ENCODE measurements at regions not wholly inside any gene's neighbourhood (a gene's known extent, or its start where the extent isn't known, plus 50 kb on each side); places are given as distances from the start of the nearest gene placed in this dataset.

GRCh38 chr7:68125168-68125567, 1128.5 kb downstream of the TYW1 start:
- peaks cover 1 to 3% of the 10 kb centered on the region in 2 donors for H3K9me3 ChIP-seq (ENCODE audit: control insufficient read depth in 1 of 2, low read length in 2 of 2)
- no peak overlapping the region for H3K9ac ChIP-seq (ENCODE audit: low read depth in 1 of 2, low read length in 2 of 2)
- no peaks in the 10 kb centered on the region for H3K27me3 ChIP-seq (ENCODE audit: control insufficient read depth in 1 of 2, insufficient read depth in 2 of 2, low read length in 2 of 2)
- H3K36me3 ChIP-seq (ENCODE audit: control insufficient read depth in 1 of 2, insufficient read depth in 2 of 2, low read length in 2 of 2), result no peaks in the 10 kb centered on the region
- H3K4me1 ChIP-seq (ENCODE audit: control insufficient read depth in 1 of 2, insufficient read depth in 2 of 2, low read length in 2 of 2), result no peaks in the 10 kb centered on the region
- H3K4me3 ChIP-seq (ENCODE audit: low read depth in 1 of 2, low read length in 2 of 2), result no peak overlapping the region
- no peak overlapping the region for H3K27ac ChIP-seq (ENCODE audit: low read depth, low read length)

- no peaks in the 10 kb centered on the region for H3K9me3 ChIP-seq (ENCODE audit: control insufficient read depth in 1 of 2, low read length in 2 of 2)
Observed at GRCh38 chr7:68133045-68133444, 1136.4 kb downstream of the TYW1 start.

GRCh38 chr7:68143345-68143744, 1146.7 kb downstream of the TYW1 start:
- H3K27ac ChIP-seq (ENCODE audit: low read depth, low read length), result no peak overlapping the region
- H3K4me3 ChIP-seq (ENCODE audit: low read depth in 1 of 2, low read length in 2 of 2), result no peak overlapping the region

More at GRCh38 chr7:68133045-68133444, 1136.4 kb downstream of the TYW1 start:
- no peaks in the 10 kb centered on the region for H3K36me3 ChIP-seq (ENCODE audit: control insufficient read depth in 1 of 2, insufficient read depth in 2 of 2, low read length in 2 of 2)
- no peak overlapping the region for H3K27ac ChIP-seq (ENCODE audit: low read depth, low read length)
- H3K27me3 ChIP-seq (ENCODE audit: control insufficient read depth in 1 of 2, insufficient read depth in 2 of 2, low read length in 2 of 2), result no peaks in the 10 kb centered on the region
- no peaks in the 10 kb centered on the region for H3K4me1 ChIP-seq (ENCODE audit: control insufficient read depth in 1 of 2, insufficient read depth in 2 of 2, low read length in 2 of 2)
- H3K4me3 ChIP-seq (ENCODE audit: low read depth in 1 of 2, low read length in 2 of 2), result no peak overlapping the region
- H3K9ac ChIP-seq (ENCODE audit: low read depth in 1 of 2, low read length in 2 of 2), result no peak overlapping the region

GRCh38 chr7:68146983-68147382, 1150.3 kb downstream of the TYW1 start:
- Histone ChIP-seq H3K27me3 (ENCODE audit: control insufficient read depth in 1 of 2, insufficient read depth in 2 of 2, low read length in 2 of 2) (no peaks in the 10 kb centered on the region), H3K36me3 (ENCODE audit: control insufficient read depth in 1 of 2, insufficient read depth in 2 of 2, low read length in 2 of 2) (no peaks in the 10 kb centered on the region), H3K9me3 (ENCODE audit: control insufficient read depth in 1 of 2, low read length in 2 of 2) (no peaks in the 10 kb centered on the region), H3K9ac (ENCODE audit: low read depth in 1 of 2, low read length in 2 of 2) (no peak overlapping the region), H3K4me1 (ENCODE audit: control insufficient read depth in 1 of 2, insufficient read depth in 2 of 2, low read length in 2 of 2) (no peaks in the 10 kb centered on the region), H3K27ac (ENCODE audit: low read depth, low read length) (no peak overlapping the region), H3K4me3 (ENCODE audit: low read depth in 1 of 2, low read length in 2 of 2) (no peak overlapping the region)

More at GRCh38 chr7:68143345-68143744, 1146.7 kb downstream of the TYW1 start:
- no peaks in the 10 kb centered on the region for H3K27me3 ChIP-seq (ENCODE audit: control insufficient read depth in 1 of 2, insufficient read depth in 2 of 2, low read length in 2 of 2)
- no peak overlapping the region for H3K9ac ChIP-seq (ENCODE audit: low read depth in 1 of 2, low read length in 2 of 2)
- peaks cover 0 to 2% of the 10 kb centered on the region in 2 donors for H3K9me3 ChIP-seq (ENCODE audit: control insufficient read depth in 1 of 2, low read length in 2 of 2)
- H3K4me1 ChIP-seq (ENCODE audit: control insufficient read depth in 1 of 2, insufficient read depth in 2 of 2, low read length in 2 of 2), result no peaks in the 10 kb centered on the region
- no peaks in the 10 kb centered on the region for H3K36me3 ChIP-seq (ENCODE audit: control insufficient read depth in 1 of 2, insufficient read depth in 2 of 2, low read length in 2 of 2)

- Histone ChIP-seq H3K4me3 (ENCODE audit: low read depth in 1 of 2, low read length in 2 of 2) (no peak overlapping the region), H3K27ac (ENCODE audit: low read depth, low read length) (no peak overlapping the region), H3K27me3 (ENCODE audit: control insufficient read depth in 1 of 2, insufficient read depth in 2 of 2, low read length in 2 of 2) (no peaks in the 10 kb centered on the region), H3K9ac (ENCODE audit: low read depth in 1 of 2, low read length in 2 of 2) (no peak overlapping the region), H3K9me3 (ENCODE audit: control insufficient read depth in 1 of 2, low read length in 2 of 2) (no peaks in the 10 kb centered on the region), H3K4me1 (ENCODE audit: control insufficient read depth in 1 of 2, insufficient read depth in 2 of 2, low read length in 2 of 2) (no peaks in the 10 kb centered on the region), H3K36me3 (ENCODE audit: control insufficient read depth in 1 of 2, insufficient read depth in 2 of 2, low read length in 2 of 2) (no peaks in the 10 kb centered on the region)
Observed at GRCh38 chr7:68147614-68148238, 1151.1 kb downstream of the TYW1 start.

GRCh38 chr7:68148440-68148839, 1151.8 kb downstream of the TYW1 start:
- no peak overlapping the region for H3K4me3 ChIP-seq (ENCODE audit: low read depth in 1 of 2, low read length in 2 of 2)
- H3K36me3 ChIP-seq (ENCODE audit: control insufficient read depth in 1 of 2, insufficient read depth in 2 of 2, low read length in 2 of 2), result no peaks in the 10 kb centered on the region
- H3K9ac ChIP-seq (ENCODE audit: low read depth in 1 of 2, low read length in 2 of 2), result no peak overlapping the region
- H3K27ac ChIP-seq (ENCODE audit: low read depth, low read length), result no peak overlapping the region
- H3K27me3 ChIP-seq (ENCODE audit: control insufficient read depth in 1 of 2, insufficient read depth in 2 of 2, low read length in 2 of 2), result no peaks in the 10 kb centered on the region
- H3K4me1 ChIP-seq (ENCODE audit: control insufficient read depth in 1 of 2, insufficient read depth in 2 of 2, low read length in 2 of 2), result no peaks in the 10 kb centered on the region
- H3K9me3 ChIP-seq (ENCODE audit: control insufficient read depth in 1 of 2, low read length in 2 of 2), result no peaks in the 10 kb centered on the region

- Histone ChIP-seq H3K36me3 (ENCODE audit: control insufficient read depth in 1 of 2, insufficient read depth in 2 of 2, low read length in 2 of 2) (no peaks in the 10 kb centered on the region), H3K9me3 (ENCODE audit: control insufficient read depth in 1 of 2, low read length in 2 of 2) (no peaks in the 10 kb centered on the region), H3K4me1 (ENCODE audit: control insufficient read depth in 1 of 2, insufficient read depth in 2 of 2, low read length in 2 of 2) (no peaks in the 10 kb centered on the region), H3K9ac (ENCODE audit: low read depth in 1 of 2, low read length in 2 of 2) (no peak overlapping the region), H3K27ac (ENCODE audit: low read depth, low read length) (no peak overlapping the region), H3K27me3 (ENCODE audit: control insufficient read depth in 1 of 2, insufficient read depth in 2 of 2, low read length in 2 of 2) (no peaks in the 10 kb centered on the region), H3K4me3 (ENCODE audit: low read depth in 1 of 2, low read length in 2 of 2) (no peak overlapping the region)
Observed at GRCh38 chr7:68152205-68152604, 1155.6 kb downstream of the TYW1 start.

GRCh38 chr7:68155676-68156075, 1159.0 kb downstream of the TYW1 start:
- H3K4me3 ChIP-seq (ENCODE audit: low read depth in 1 of 2, low read length in 2 of 2), result no peak overlapping the region
- H3K9ac ChIP-seq (ENCODE audit: low read depth in 1 of 2, low read length in 2 of 2), result no peak overlapping the region
- H3K27me3 ChIP-seq (ENCODE audit: control insufficient read depth in 1 of 2, insufficient read depth in 2 of 2, low read length in 2 of 2), result no peaks in the 10 kb centered on the region
- no peak overlapping the region for H3K27ac ChIP-seq (ENCODE audit: low read depth, low read length)
- H3K4me1 ChIP-seq (ENCODE audit: control insufficient read depth in 1 of 2, insufficient read depth in 2 of 2, low read length in 2 of 2), result no peaks in the 10 kb centered on the region
- H3K9me3 ChIP-seq (ENCODE audit: control insufficient read depth in 1 of 2, low read length in 2 of 2), result no peaks in the 10 kb centered on the region
- no peaks in the 10 kb centered on the region for H3K36me3 ChIP-seq (ENCODE audit: control insufficient read depth in 1 of 2, insufficient read depth in 2 of 2, low read length in 2 of 2)

- H3K27ac ChIP-seq (ENCODE audit: low read depth, low read length), result no peak overlapping the region
- no peak overlapping the region for H3K9ac ChIP-seq (ENCODE audit: low read depth in 1 of 2, low read length in 2 of 2)
- no peaks in the 10 kb centered on the region for H3K4me1 ChIP-seq (ENCODE audit: control insufficient read depth in 1 of 2, insufficient read depth in 2 of 2, low read length in 2 of 2)
- no peaks in the 10 kb centered on the region for H3K36me3 ChIP-seq (ENCODE audit: control insufficient read depth in 1 of 2, insufficient read depth in 2 of 2, low read length in 2 of 2)
- H3K9me3 ChIP-seq (ENCODE audit: control insufficient read depth in 1 of 2, low read length in 2 of 2), result no peaks in the 10 kb centered on the region
- H3K27me3 ChIP-seq (ENCODE audit: control insufficient read depth in 1 of 2, insufficient read depth in 2 of 2, low read length in 2 of 2), result no peaks in the 10 kb centered on the region
- H3K4me3 ChIP-seq (ENCODE audit: low read depth in 1 of 2, low read length in 2 of 2), result no peak overlapping the region
Observed at GRCh38 chr7:68158686-68159295, 1162.2 kb downstream of the TYW1 start.

- no peaks in the 10 kb centered on the region for H3K4me1 ChIP-seq (ENCODE audit: control insufficient read depth in 1 of 2, insufficient read depth in 2 of 2, low read length in 2 of 2)
- no peaks in the 10 kb centered on the region for H3K36me3 ChIP-seq (ENCODE audit: control insufficient read depth in 1 of 2, insufficient read depth in 2 of 2, low read length in 2 of 2)
- no peaks in the 10 kb centered on the region for H3K27me3 ChIP-seq (ENCODE audit: control insufficient read depth in 1 of 2, insufficient read depth in 2 of 2, low read length in 2 of 2)
- no peak overlapping the region for H3K4me3 ChIP-seq (ENCODE audit: low read depth in 1 of 2, low read length in 2 of 2)
- H3K27ac ChIP-seq (ENCODE audit: low read depth, low read length), result no peak overlapping the region
- H3K9me3 ChIP-seq (ENCODE audit: control insufficient read depth in 1 of 2, low read length in 2 of 2), result no peaks in the 10 kb centered on the region
- H3K9ac ChIP-seq (ENCODE audit: low read depth in 1 of 2, low read length in 2 of 2), result no peak overlapping the region
Observed at GRCh38 chr7:68162712-68163111, 1166.1 kb downstream of the TYW1 start.
